ENCODE measurements at regions not wholly inside any gene's neighbourhood (a gene's known extent, or its start where the extent isn't known, plus 50 kb on each side); places are given as distances from the start of the nearest gene placed in this dataset.

DNA sequence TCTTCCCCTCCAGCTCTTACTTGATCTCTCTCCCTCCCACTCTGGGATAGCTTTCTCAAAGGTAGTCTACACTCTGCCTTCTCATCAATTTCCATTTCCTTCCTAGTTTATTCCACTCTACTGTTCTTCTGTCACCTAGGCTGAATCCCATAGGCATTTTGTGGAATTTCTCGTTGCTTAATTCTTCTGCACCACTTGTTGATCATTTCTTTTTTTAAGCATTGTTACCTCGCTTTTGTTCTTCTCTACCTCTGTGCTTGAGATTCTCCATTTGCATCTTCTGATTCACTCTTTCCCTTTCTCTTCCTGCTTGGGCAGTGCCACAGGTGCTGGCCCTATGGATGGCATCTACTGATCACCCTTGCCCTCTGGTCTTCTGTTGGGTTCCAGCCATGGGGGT lies 567.2 kb downstream of the CDH26 start:
- H3K9me3 ChIP-seq (ENCODE audit: severe bottlenecking): no peaks in the 10 kb centered on the region
- H3K27ac ChIP-seq: no peak overlapping the region
- no peak for DNase-seq
- peaks cover 63% of the 10 kb centered on the region for H3K27me3 ChIP-seq (ENCODE audit: insufficient read depth, low read depth, severe bottlenecking)
- no peaks in the 10 kb centered on the region for H3K36me3 ChIP-seq
- H3K4me3 ChIP-seq (ENCODE audit: low read depth, low read length): no peak overlapping the region
- TF ChIP-seq, protein P1, sequence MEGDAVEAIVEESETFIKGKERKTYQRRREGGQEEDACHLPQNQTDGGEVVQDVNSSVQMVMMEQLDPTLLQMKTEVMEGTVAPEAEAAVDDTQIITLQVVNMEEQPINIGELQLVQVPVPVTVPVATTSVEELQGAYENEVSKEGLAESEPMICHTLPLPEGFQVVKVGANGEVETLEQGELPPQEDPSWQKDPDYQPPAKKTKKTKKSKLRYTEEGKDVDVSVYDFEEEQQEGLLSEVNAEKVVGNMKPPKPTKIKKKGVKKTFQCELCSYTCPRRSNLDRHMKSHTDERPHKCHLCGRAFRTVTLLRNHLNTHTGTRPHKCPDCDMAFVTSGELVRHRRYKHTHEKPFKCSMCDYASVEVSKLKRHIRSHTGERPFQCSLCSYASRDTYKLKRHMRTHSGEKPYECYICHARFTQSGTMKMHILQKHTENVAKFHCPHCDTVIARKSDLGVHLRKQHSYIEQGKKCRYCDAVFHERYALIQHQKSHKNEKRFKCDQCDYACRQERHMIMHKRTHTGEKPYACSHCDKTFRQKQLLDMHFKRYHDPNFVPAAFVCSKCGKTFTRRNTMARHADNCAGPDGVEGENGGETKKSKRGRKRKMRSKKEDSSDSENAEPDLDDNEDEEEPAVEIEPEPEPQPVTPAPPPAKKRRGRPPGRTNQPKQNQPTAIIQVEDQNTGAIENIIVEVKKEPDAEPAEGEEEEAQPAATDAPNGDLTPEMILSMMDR (IDR thresholded peaks at IDR 0.05; ENCODE audit: low read depth, low read length): no peak

DNA sequence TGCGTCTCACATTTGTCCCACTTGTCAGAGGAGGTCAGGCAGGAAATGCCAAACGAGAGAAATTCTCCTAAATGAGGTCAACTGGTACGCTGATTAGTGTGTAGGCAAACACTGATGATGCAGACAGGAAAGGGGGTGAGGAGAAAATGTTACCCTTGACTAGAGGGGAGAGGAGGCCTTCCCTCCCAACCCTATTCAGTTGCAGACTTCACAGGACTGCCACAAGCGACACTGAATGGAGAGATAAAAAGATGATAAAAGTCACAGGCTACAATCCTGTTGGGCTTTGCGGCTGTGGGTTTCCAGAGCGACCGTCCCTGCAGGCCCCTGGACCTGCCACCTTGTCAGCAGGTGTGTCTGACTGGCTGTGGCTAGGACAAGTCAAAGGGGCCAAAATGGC lies 569.4 kb downstream of the CDH26 start:
- H3K9me3 ChIP-seq (ENCODE audit: severe bottlenecking): no peaks in the 10 kb centered on the region
- TF ChIP-seq, protein P1 (IDR thresholded peaks at IDR 0.05; ENCODE audit: low read depth, low read length): no peak

DNA sequence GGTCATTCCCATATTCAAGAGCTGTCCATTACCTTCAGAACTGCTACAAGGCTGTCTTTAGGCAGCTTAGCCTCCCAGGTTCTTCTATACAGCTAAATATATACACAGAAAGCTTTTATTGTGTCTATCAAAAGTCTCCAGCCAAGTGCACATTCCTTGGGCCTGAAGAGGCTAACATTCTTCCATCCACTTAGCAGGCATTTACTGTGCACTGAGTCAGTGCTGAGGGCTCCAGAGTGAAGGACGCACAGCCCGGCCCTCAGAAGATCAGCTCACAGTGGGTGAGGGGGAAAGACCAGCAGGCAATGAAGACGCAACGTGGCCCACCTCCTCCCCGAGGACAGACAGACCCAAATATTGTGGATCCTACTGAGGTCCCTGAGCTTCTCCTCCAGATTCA lies 569.9 kb downstream of the CDH26 start:
- no peaks in the 10 kb centered on the region for H3K36me3 ChIP-seq
- TF ChIP-seq, protein P1 (IDR thresholded peaks at IDR 0.05; ENCODE audit: low read depth, low read length): no peak

More for the DNA sequence above, 569.4 kb downstream of the CDH26 start:
- H3K36me3 ChIP-seq: no peaks in the 10 kb centered on the region
- no peak for DNase-seq
- peaks cover 58% of the 10 kb centered on the region for H3K27me3 ChIP-seq (ENCODE audit: insufficient read depth, low read depth, severe bottlenecking)
- H3K4me3 ChIP-seq (ENCODE audit: low read depth, low read length): no peak overlapping the region
- no peak overlapping the region for H3K27ac ChIP-seq

DNA sequence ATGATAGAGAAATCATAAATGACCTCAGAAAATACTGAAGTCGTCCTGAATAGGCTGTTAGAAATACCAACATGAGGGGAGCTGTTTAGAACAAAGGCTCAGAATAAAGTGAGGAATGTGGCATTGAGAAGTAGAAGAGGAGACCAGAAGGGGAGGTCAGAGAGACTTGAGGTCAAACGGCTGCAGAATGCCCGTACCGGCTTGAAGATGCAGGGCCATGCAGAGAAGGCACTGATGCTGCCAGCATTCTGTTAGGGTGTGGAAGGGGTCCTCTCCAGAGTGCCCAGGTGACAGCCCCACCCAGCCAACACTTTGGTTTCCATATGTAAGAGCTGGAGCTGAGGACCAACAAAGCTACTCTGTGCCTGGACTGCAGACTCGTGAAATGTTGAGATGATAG lies 570.9 kb downstream of the CDH26 start:
- Histone ChIP-seq H3K36me3 (no peaks in the 10 kb centered on the region), H3K27me3 (ENCODE audit: insufficient read depth, low read depth, severe bottlenecking) (peaks cover 54% of the 10 kb centered on the region), H3K9me3 (ENCODE audit: severe bottlenecking) (no peaks in the 10 kb centered on the region), H3K27ac (no peak overlapping the region), H3K4me3 (ENCODE audit: low read depth, low read length) (no peak overlapping the region)
- DNase-seq: no peak
- TF ChIP-seq, protein P1 (IDR thresholded peaks at IDR 0.05; ENCODE audit: low read depth, low read length): no peak

More for the DNA sequence above, 569.9 kb downstream of the CDH26 start:
- DNase-seq: no peak
- Histone ChIP-seq H3K27me3 (ENCODE audit: insufficient read depth, low read depth, severe bottlenecking) (peaks cover 56% of the 10 kb centered on the region), H3K27ac (no peak overlapping the region), H3K9me3 (ENCODE audit: severe bottlenecking) (no peaks in the 10 kb centered on the region), H3K4me3 (ENCODE audit: low read depth, low read length) (no peak overlapping the region)

DNA sequence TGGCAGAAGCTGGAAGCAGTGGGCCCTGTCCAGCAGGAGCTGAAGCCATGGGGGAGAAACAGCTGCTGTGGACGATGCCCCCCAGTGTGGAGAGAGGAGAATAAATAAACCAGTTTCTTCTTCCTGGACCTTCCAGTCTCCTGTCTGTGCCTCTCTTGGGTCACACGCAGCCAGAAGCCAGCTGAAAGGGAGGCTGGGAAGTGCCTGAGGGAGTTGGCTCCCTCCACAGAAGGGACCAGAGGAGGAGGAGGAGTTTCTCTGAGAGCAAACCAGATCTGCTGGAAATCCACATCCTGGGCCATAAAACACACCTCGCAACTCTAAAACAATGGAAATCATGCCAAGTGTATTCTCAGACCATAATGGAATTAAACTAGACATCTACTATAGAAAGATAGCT lies 577.0 kb downstream of the CDH26 start:
- no peak overlapping the region for H3K4me3 ChIP-seq (ENCODE audit: low read depth, low read length)
- no peak for DNase-seq
- H3K27me3 ChIP-seq (ENCODE audit: insufficient read depth, low read depth, severe bottlenecking): peaks cover 53% of the 10 kb centered on the region
- no peaks in the 10 kb centered on the region for H3K36me3 ChIP-seq
- no peaks in the 10 kb centered on the region for H3K9me3 ChIP-seq (ENCODE audit: severe bottlenecking)
- TF ChIP-seq, protein P1 (IDR thresholded peaks at IDR 0.05; ENCODE audit: low read depth, low read length): no peak
- H3K27ac ChIP-seq: no peak overlapping the region

DNA sequence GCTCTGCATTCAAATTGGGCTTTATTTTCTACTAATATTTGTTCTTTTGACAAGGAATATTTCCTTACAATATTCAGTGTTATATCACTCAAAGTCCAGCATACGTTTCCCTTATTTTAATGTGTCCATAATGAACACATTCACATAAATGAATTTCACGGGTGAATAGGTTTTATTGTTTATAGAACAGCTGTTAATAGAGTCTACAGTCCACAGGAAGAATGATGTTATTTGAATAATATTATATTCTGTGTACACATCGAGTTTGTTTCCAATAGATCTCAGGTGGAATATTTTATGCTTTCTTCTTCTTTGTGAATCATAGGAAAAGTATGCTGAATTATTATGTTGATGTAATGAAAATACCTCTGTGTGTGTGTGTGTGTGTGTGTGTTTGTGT lies 582.4 kb downstream of the CDH26 start:
- TF ChIP-seq, protein P1 (IDR thresholded peaks at IDR 0.05; ENCODE audit: low read depth, low read length): no peak
- Histone ChIP-seq H3K36me3 (no peaks in the 10 kb centered on the region), H3K27me3 (ENCODE audit: insufficient read depth, low read depth, severe bottlenecking) (peaks cover 40% of the 10 kb centered on the region), H3K4me3 (ENCODE audit: low read depth, low read length) (no peak overlapping the region), H3K27ac (no peak overlapping the region), H3K9me3 (ENCODE audit: severe bottlenecking) (peaks cover 4% of the 10 kb centered on the region)
- no peak for DNase-seq

All from WERI-Rb-1 (cell line).